Midbrain (tissue), 1 donor: ENCODE measurements at regions not wholly inside any gene's neighbourhood (a gene's known extent, or its start where the extent isn't known, plus 50 kb on each side); places are given as distances from the start of the nearest gene placed in this dataset.

Source experiments
- DNase-seq: peaks from one replicate; lab custom pipeline; 2025; lab: John Stamatoyannopoulos, UW

GRCh38 chr4:23741681-23742191, 148.1 kb downstream of the PPARGC1A start:
- no peak for DNase-seq

GRCh38 chr4:23737571-23737970, 152.3 kb downstream of the PPARGC1A start:
- no peak for DNase-seq

GRCh38 chr4:23736466-23736865, 153.4 kb downstream of the PPARGC1A start:
- DNase-seq: no peak

GRCh38 chr4:23734000-23734399, 155.8 kb downstream of the PPARGC1A start:
- DNase-seq: no peak

DNA sequence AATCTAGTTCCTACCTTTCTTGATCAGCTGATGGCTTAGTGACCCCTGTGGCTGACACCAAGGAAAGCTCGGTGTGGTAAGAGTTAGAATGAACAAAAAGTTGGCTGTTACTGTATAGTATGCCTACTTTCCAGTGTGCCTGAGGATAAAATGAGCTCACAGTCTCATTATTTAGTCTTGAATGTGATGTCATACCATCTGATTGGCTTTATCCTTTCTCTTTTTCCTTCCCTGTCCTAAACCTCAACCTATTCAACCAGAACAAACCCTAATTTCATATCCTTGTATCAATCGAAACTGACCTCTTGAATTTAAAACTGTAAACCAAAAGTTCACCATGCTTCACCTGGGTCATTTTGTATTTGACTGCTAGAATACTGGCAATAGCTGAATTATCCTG, 156.4 kb downstream of the PPARGC1A start:
- DNase-seq: no peak

DNA sequence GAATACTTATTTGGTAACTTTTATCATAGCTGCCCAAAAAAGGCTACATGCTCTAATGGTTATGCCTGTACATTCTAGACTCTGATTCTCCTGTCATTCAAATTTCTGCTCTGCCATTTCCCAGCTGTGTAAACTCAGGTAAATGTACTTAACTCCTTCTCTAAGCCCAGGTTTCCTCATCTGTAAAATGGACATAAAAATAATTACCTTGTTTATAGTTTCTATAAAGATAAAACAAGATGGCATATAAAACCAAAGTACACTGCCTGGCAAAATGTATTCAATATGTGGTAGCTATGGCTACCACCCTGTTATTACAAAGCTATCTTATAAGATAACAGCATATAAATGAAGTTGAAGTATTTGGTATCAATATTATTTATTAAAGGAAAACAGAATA, 158.8 kb downstream of the PPARGC1A start:
- no peak for DNase-seq

DNA sequence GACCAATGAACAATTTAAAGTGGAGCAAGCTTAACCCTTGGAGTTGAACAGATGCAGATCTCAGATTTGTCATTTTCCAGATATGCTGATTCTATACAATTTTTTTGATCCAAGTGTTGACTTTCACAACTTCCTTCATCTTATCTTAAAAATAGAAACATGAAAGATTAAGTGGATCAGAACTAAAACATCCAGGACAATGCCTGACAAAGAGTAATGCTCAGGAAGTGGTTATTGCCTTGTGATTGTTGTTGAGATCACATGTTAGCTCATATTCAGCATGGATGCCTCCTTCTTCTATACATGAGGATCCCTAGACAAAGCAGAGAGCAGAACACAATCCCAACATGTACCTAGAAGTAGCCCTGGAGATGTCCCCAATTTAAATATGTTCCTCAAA, 160.9 kb downstream of the PPARGC1A start:
- DNase-seq: no peak

DNA sequence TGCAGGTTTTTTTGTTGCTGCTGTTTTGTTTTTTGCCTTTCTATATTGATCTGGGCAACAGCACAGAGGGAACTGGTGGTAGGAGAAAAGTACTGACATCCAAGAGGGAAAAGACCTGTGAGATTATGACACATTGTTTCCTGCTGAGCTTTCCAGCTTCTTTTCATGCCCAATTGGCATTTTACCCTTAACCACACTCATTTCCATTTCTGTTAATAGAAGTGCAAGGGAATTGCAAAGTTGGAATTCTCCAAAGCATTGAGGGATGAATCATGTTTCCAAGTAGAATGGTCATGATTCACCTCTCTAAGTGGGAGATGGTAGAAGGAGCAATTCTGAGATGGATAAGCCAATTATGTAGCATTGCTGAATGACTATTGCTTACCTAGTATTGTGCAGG, 161.5 kb downstream of the PPARGC1A start:
- DNase-seq: no peak

DNA sequence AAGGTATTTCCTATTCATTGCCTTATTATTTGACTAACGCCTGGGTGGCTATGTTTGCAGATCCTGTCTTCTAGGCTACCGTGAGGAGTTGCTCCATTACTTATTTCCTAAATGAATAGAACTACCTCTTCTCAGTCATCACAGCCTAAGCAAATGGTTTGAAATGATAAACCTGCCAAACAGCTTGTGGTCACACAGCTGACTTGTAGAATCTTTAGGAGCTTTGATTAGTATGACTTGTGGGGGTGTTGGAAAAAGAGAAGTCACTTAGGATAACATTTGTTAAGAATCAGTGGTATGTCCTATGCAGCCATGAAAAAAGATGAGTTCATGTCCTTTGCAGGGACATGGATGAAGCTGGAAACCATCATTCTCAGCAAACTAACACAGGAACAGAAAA, 169.3 kb downstream of the PPARGC1A start:
- DNase-seq: no peak

GRCh38 chr4:23718435-23718834, 171.4 kb downstream of the PPARGC1A start:
- no peak for DNase-seq

DNA sequence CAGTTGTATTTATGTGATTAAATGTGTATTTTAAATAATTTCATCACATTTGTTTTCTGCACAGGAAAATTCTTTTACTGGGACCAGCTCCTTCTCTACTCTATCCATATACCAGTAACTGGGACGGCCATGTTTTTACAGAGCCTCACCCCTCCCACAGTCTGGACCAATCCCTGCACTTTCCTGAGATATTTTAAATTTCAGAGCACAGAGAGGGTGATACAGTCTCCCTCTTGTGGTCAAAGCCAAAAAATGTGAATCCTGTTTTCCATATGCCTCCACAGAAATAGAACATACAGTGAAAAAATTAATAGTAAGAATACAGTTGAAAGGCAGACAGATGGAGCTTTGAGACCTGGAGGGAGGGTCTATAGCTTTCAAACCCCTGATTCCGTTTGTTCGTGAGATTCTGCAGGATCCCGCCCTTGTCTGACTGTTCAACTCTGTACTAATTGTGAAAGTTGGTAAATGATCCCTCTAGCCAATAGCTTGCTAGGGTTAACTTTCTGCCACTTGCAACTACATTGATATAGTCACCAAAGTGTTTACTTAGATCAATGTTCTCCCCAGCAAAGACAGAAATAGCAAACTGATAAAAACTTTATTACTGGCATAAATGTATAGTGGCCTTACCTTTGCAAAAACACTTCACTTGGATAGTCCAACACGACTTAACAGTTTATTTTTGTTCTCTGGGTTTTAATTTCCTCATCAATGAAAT, 172.2 kb downstream of the PPARGC1A start:
- no peak for DNase-seq

GRCh38 chr4:23710298-23710697, 179.5 kb downstream of the PPARGC1A start:
- DNase-seq: no peak

DNA sequence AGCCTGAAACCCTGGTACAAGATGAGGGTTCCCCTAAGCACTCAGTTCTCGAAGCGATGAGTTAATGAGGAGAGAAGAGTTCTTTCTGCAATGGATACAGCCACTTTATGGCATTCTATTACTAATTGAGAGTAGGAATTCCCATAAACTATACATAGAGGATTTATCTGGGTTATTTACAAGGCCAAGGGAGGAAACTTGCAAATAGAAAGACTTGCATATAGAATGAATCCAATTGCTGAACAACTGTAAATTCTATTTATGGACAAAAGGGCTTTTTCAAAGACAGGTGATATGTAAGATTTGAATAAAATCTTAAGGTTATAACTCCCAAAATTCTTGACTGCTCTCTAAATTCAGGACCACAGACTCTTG, 182.2 kb downstream of the PPARGC1A start:
- DNase-seq: no peak

- DNase-seq: no peak
Measured at GRCh38 chr4:23706972-23707651, 182.7 kb downstream of the PPARGC1A start.

- DNase-seq: no peak
Measured at GRCh38 chr4:23700197-23700596, 189.7 kb downstream of the PPARGC1A start.

- no peak for DNase-seq
Measured at GRCh38 chr4:23697722-23698121, 192.1 kb downstream of the PPARGC1A start.

GRCh38 chr4:23697001-23697528, 192.8 kb downstream of the PPARGC1A start:
- DNase-seq: no peak

DNA sequence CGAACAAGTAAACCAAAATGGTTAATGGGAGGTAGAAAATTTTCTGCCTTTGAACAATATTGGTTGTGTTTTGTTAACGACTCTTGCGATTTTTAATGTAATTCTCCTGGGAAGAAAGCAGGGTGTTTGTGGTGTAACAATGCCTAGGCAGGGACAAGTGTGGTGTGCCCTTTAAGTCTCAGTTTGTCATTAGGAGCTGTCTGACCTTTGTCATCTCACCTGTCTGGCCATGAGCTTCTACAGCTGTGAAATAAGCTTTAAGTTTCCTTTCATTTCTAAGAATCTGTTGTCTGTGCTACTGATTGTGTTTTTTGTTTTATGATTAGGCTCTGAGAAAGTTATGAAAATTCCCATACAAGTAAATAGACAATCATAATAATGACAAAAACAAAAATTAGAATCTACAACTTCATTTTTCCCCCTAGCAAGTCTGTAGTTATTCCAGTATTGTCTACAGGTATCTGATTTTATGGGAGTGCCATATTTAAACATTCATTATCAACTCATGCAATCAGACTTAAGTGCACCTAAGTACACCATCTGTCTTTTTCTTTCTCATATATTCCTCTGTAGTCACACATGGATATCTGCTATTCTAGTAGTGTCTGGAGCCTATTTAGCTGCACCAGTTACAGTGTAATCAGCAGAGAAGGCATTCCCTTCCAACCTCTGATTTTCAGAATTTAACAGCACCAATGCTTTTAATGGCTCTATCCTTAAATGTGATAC, 203.5 kb downstream of the PPARGC1A start:
- DNase-seq: no peak

DNA sequence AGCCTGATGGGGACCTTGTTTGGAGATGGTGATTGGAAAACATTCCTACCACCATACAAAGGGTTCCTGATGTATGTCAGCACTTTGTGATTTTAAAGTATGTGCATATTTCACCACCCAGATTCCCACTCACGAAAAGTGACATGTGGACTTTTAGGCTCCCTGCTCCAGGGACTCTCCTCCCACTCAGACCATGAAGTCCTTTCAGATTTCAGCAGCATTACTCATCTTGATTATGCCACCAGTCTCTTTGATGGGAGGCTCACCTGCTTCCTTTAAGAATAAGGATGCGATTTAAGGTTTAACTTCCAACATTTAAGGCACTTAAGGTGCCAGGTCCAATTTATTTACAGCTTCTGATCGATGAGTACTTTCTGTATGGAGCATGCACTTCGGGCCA, 204.4 kb downstream of the PPARGC1A start:
- DNase-seq: no peak

DNA sequence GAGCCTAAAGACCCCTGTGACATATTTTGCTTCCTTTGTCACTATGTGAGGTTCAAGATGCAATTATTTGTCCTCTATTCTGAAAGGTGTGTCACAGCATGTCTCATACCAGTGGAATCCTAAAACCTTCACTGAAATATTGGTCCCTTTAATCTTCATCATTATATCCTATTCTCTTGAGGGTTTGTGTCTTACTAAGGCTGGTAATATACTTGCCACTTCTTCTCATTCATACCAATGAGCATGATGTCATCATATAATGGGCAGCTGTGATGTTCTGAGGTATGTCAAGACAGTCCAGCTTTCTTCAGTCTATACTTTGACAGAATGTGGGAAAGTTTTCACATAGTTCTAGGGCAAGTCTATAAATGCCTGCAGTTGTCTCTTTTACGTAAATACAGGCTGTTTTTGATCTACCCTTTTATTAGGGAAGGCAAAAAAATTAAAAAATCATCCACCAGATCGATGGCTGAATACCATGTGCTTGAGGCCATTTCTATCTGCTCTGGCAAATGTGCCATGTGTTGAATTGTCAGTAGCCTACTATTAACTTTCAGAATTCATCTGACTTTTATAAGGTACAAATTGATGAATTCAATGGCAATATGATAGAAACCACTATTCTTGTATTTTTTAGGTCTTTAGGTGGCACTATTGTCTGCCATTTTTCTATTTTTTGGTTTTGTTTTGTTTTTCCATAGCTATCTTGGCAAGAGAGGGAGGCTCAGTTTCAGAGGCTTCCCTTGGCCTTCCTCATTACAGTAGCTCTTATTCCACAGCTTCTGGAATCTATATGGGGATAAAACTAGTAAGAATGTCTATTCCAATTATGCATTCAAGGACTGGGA, 209.0 kb downstream of the PPARGC1A start:
- DNase-seq: peak; percentile 3

DNA sequence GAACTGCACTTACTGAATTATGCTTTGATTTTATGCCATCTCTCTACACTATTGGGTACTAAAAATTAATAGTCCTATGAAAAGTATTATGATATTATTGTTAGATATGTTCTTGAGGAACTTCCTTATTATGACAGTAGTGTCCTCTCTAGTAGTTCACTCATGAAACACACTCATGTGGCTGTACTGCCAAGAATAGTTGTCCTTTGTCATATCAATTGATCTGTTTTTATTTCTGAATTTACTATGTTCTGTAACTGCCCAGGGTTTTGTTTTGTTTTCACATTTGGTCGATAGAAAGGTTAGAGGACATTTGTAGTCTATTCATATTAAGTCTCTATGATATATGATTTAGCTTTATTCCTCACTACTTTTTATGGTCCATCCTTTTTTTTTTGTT, 215.2 kb downstream of the PPARGC1A start:
- no peak for DNase-seq

GRCh38 chr4:23667659-23668058, 222.2 kb downstream of the PPARGC1A start:
- DNase-seq: no peak
